K562 (cell line): ENCODE measurements at regions not wholly inside any gene's neighbourhood (a gene's known extent, or its start where the extent isn't known, plus 50 kb on each side); places are given as distances from the start of the nearest gene placed in this dataset.

Experiments used
- ARHGAP35 ChIP-seq: fragments of 450-650 bp; IDR thresholded peaks from 2 replicates; pipeline ENCODE4 v1.6.1; 2018; ENCODE audit not compliant: partially characterized antibody
- BHLHE40 ChIP-seq: IDR thresholded peaks from 2 replicates; pipeline ENCODE4 v1.6.1; 2011; ENCODE audit warnings: low read length, improper control_type of control experiment
- FUS ChIP-seq: fragments of 200-400 bp; formaldehyde crosslinking; optimal IDR thresholded peaks from 2 replicates; pipeline ENCODE3; 2017; ENCODE audit warnings: low read depth, low read length
- HNRNPLL ChIP-seq: fragments of 200-400 bp; formaldehyde crosslinking; IDR thresholded peaks from 2 replicates; pipeline ENCODE4 v1.6.1; 2017; ENCODE audit warnings: low read length, low read depth, mild to moderate bottlenecking; ENCODE audit not compliant: poor library complexity, severe bottlenecking
- NFE2 ChIP-seq: IDR thresholded peaks from 2 replicates; pipeline ENCODE4 v1.6.1; 2014; ENCODE audit warnings: antibody characterized with exemption, low read depth
- SIN3B ChIP-seq: fragments of 450-650 bp; IDR thresholded peaks from 2 replicates; pipeline ENCODE4 v1.6.1; 2017; ENCODE audit warnings: low read depth, mild to moderate bottlenecking, moderate library complexity
- SMARCA5 ChIP-seq: fragments of 450-650 bp; IDR thresholded peaks from 2 replicates; pipeline ENCODE4 v1.6.1; 2016
- SMARCE1 ChIP-seq: fragments of 450-650 bp; IDR thresholded peaks from 2 replicates; pipeline ENCODE4 v1.7.1; 2016; ENCODE audit warnings: mild to moderate bottlenecking
- SRSF3 ChIP-seq: fragments of 200-400 bp; formaldehyde crosslinking; IDR thresholded peaks from 2 replicates; pipeline ENCODE4 v1.6.1; 2016; ENCODE audit warnings: mild to moderate bottlenecking, low read length, moderate library complexity; ENCODE audit not compliant: insufficient read depth
- TCF7L2 ChIP-seq: fragments of 150-350 bp; IDR thresholded peaks from 2 replicates; pipeline ENCODE4 v1.6.1; 2016; ENCODE audit warnings: low read depth, mild to moderate bottlenecking, low read length, moderate library complexity
- WHSC1 ChIP-seq: IDR thresholded peaks from one replicate; pipeline ENCODE4 v1.6.1; 2012; ENCODE audit warnings: low read length, control low read depth, inconsistent platforms
- ZC3H11A ChIP-seq: IDR thresholded peaks from 2 replicates; pipeline ENCODE4 v1.6.1; 2012; ENCODE audit warnings: low read depth, low read length, improper control_type of control experiment
- ZNF253 ChIP-seq: fragments of 250-450 bp; sonication (Bioruptor Pico); conservative IDR thresholded peaks from 2 replicates; pipeline ENCODE4 v1.6.1; 2021; ENCODE audit warnings: mild to moderate bottlenecking
- TF ChIP-seq, protein P1 (sequence below): fragments of 250-450 bp; sonication (Bioruptor Pico); IDR thresholded peaks from 2 replicates; pipeline ENCODE4 v1.8.0; 2021; ENCODE audit warnings: moderate library complexity, mild to moderate bottlenecking, inconsistent platforms
- TF ChIP-seq, protein P2 (sequence below): fragments of 450-650 bp; formaldehyde crosslinking; IDR thresholded peaks from 2 replicates; pipeline ENCODE4 v1.4.0; 2020; ENCODE audit warnings: mild to moderate bottlenecking, mixed read lengths
- TF ChIP-seq, protein P3 (sequence below): fragments of 450-650 bp; IDR thresholded peaks from 2 replicates; pipeline ENCODE4 v1.6.1; 2018; ENCODE audit not compliant: partially characterized antibody
- TF ChIP-seq, protein P4 (sequence below): fragments of 250-450 bp; sonication (Bioruptor Pico); IDR thresholded peaks from 2 replicates; pipeline ENCODE4 v1.5.0; 2020; ENCODE audit warnings: mild to moderate bottlenecking, borderline replicate concordance
- TF ChIP-seq, protein P5 (sequence below): fragments of 450-650 bp; formaldehyde crosslinking; IDR thresholded peaks from 2 replicates; pipeline ENCODE4 v1.4.0; 2022; ENCODE audit warnings: missing genetic modification characterization

DNA sequence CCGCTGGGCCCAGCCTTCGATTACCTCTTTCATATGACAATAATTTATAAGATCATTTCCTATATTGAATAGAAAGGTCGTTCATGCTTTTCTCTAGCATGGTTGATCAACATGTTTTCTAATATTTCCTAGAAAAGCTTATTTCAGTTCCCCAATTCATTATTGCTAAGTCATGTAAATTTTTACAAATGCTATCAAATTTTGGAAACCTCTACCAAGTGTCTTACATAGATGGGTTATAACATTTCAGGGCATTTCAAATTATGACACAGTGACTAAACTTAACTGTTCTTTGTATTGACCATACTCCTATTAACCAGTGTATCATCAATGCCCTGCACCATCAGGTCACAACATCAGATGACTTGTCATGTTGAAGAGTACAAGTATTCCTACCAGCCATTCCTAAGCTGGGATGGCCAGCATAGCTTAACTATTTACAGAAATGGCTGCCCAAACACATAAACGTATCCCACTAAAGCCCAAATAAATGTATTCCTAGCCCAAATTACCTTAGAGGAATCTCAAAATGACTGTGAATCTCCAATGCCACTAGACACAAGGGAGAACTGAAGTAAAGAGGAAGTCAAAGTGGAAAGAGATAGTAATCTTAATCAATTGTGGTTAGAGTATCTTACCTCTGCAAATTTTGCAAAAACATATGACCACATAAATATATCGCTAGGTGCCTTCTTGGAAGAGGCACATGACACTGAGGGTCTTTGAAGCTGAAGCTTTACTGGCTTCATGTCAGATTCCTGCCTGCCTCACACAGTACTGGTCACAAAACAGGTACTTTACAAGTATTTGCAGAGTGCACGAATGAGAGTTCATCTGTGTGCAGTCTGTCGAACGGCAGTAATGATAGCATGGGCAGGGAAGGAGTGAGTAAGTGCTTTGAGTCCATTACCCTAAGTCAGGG is 87.3 kb upstream of the TLK1 start (continued):
- TF ChIP-seq FUS (no peak), ZC3H11A (no peak), ARHGAP35 (no peak), SIN3B (no peak), SRSF3 (no peak), ZNF253 (CRISPR knock-in tag) (no peak), NFE2 (peak; percentile 23; the same call in 1 of the 2 replicates), TCF7L2 (no peak), WHSC1 (no peak), SMARCE1 (peak; percentile 94; the same call in 1 of the 2 replicates), SMARCA5 (no peak), HNRNPLL (no peak), BHLHE40 (peak; percentile 80)
- TF ChIP-seq, protein P1, sequence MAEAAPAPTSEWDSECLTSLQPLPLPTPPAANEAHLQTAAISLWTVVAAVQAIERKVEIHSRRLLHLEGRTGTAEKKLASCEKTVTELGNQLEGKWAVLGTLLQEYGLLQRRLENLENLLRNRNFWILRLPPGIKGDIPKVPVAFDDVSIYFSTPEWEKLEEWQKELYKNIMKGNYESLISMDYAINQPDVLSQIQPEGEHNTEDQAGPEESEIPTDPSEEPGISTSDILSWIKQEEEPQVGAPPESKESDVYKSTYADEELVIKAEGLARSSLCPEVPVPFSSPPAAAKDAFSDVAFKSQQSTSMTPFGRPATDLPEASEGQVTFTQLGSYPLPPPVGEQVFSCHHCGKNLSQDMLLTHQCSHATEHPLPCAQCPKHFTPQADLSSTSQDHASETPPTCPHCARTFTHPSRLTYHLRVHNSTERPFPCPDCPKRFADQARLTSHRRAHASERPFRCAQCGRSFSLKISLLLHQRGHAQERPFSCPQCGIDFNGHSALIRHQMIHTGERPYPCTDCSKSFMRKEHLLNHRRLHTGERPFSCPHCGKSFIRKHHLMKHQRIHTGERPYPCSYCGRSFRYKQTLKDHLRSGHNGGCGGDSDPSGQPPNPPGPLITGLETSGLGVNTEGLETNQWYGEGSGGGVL (CRISPR knock-in tag): no peak
- TF ChIP-seq, protein P2, sequence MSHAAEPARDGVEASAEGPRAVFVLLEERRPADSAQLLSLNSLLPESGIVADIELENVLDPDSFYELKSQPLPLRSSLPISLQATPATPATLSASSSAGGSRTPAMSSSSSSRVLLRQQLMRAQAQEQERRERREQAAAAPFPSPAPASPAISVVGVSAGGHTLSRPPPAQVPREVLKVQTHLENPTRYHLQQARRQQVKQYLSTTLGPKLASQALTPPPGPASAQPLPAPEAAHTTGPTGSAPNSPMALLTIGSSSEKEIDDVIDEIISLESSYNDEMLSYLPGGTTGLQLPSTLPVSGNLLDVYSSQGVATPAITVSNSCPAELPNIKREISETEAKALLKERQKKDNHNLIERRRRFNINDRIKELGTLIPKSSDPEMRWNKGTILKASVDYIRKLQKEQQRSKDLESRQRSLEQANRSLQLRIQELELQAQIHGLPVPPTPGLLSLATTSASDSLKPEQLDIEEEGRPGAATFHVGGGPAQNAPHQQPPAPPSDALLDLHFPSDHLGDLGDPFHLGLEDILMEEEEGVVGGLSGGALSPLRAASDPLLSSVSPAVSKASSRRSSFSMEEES: no peak
- TF ChIP-seq, protein P3, sequence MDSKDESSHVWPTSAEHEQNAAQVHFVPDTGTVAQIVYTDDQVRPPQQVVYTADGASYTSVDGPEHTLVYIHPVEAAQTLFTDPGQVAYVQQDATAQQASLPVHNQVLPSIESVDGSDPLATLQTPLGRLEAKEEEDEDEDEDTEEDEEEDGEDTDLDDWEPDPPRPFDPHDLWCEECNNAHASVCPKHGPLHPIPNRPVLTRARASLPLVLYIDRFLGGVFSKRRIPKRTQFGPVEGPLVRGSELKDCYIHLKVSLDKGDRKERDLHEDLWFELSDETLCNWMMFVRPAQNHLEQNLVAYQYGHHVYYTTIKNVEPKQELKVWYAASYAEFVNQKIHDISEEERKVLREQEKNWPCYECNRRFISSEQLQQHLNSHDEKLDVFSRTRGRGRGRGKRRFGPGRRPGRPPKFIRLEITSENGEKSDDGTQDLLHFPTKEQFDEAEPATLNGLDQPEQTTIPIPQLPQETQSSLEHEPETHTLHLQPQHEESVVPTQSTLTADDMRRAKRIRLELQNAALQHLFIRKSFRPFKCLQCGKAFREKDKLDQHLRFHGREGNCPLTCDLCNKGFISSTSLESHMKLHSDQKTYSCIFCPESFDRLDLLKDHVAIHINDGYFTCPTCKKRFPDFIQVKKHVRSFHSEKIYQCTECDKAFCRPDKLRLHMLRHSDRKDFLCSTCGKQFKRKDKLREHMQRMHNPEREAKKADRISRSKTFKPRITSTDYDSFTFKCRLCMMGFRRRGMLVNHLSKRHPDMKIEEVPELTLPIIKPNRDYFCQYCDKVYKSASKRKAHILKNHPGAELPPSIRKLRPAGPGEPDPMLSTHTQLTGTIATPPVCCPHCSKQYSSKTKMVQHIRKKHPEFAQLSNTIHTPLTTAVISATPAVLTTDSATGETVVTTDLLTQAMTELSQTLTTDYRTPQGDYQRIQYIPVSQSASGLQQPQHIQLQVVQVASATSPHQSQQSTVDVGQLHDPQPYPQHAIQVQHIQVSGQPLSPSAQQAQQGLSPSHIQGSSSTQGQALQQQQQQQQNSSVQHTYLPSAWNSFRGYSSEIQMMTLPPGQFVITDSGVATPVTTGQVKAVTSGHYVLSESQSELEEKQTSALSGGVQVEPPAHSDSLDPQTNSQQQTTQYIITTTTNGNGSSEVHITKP: no peak
- TF ChIP-seq, protein P4, sequence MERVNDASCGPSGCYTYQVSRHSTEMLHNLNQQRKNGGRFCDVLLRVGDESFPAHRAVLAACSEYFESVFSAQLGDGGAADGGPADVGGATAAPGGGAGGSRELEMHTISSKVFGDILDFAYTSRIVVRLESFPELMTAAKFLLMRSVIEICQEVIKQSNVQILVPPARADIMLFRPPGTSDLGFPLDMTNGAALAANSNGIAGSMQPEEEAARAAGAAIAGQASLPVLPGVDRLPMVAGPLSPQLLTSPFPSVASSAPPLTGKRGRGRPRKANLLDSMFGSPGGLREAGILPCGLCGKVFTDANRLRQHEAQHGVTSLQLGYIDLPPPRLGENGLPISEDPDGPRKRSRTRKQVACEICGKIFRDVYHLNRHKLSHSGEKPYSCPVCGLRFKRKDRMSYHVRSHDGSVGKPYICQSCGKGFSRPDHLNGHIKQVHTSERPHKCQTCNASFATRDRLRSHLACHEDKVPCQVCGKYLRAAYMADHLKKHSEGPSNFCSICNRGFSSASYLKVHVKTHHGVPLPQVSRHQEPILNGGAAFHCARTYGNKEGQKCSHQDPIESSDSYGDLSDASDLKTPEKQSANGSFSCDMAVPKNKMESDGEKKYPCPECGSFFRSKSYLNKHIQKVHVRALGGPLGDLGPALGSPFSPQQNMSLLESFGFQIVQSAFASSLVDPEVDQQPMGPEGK (CRISPR knock-in tag): no peak
- TF ChIP-seq, protein P5, sequence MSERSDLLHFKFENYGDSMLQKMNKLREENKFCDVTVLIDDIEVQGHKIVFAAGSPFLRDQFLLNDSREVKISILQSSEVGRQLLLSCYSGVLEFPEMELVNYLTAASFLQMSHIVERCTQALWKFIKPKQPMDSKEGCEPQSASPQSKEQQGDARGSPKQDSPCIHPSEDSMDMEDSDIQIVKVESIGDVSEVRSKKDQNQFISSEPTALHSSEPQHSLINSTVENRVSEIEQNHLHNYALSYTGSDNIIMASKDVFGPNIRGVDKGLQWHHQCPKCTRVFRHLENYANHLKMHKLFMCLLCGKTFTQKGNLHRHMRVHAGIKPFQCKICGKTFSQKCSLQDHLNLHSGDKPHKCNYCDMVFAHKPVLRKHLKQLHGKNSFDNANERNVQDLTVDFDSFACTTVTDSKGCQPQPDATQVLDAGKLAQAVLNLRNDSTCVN (CRISPR knock-in tag): no peak
